ENCODE measurements at regions not wholly inside any gene's neighbourhood (a gene's known extent, or its start where the extent isn't known, plus 50 kb on each side); places are given as distances from the start of the nearest gene placed in this dataset.

- H3K9ac ChIP-seq (ENCODE audit: low read depth, low read length) = no peak overlapping the region
- no peaks in the 10 kb centered on the region for H3K9me3 ChIP-seq (ENCODE audit: control insufficient read depth, insufficient read depth, low read length)
- no peaks in the 10 kb centered on the region for H3K4me1 ChIP-seq (ENCODE audit: insufficient read depth, low read length)
- no peaks in the 10 kb centered on the region for H3K36me3 ChIP-seq (ENCODE audit: insufficient read depth, low read length)
Measured at GRCh38 chr3:194022816-194023215, 113.1 kb upstream of the HES1 start.

GRCh38 chr3:194023501-194024280 is 112.3 kb upstream of the HES1 start:
- H3K9ac ChIP-seq (ENCODE audit: low read depth, low read length) = no peak overlapping the region
- H3K9me3 ChIP-seq (ENCODE audit: control insufficient read depth, insufficient read depth, low read length) = no peaks in the 10 kb centered on the region
- H3K4me1 ChIP-seq (ENCODE audit: insufficient read depth, low read length) = no peaks in the 10 kb centered on the region
- H3K36me3 ChIP-seq (ENCODE audit: insufficient read depth, low read length) = no peaks in the 10 kb centered on the region

- Histone ChIP-seq H3K9ac (ENCODE audit: low read depth, low read length) (no peak overlapping the region), H3K36me3 (ENCODE audit: insufficient read depth, low read length) (no peaks in the 10 kb centered on the region), H3K9me3 (ENCODE audit: control insufficient read depth, insufficient read depth, low read length) (no peaks in the 10 kb centered on the region), H3K4me1 (ENCODE audit: insufficient read depth, low read length) (no peaks in the 10 kb centered on the region)
Measured at GRCh38 chr3:194025119-194025518, 110.8 kb upstream of the HES1 start.

- no peaks in the 10 kb centered on the region for H3K4me1 ChIP-seq (ENCODE audit: insufficient read depth, low read length)
- no peaks in the 10 kb centered on the region for H3K9me3 ChIP-seq (ENCODE audit: control insufficient read depth, insufficient read depth, low read length)
- no peaks in the 10 kb centered on the region for H3K36me3 ChIP-seq (ENCODE audit: insufficient read depth, low read length)
- H3K9ac ChIP-seq (ENCODE audit: low read depth, low read length) = no peak overlapping the region
Measured at GRCh38 chr3:194025951-194026350, 110.0 kb upstream of the HES1 start.

GRCh38 chr3:194028434-194029004 is 107.4 kb upstream of the HES1 start:
- Histone ChIP-seq H3K9ac (ENCODE audit: low read depth, low read length) (no peak overlapping the region), H3K9me3 (ENCODE audit: control insufficient read depth, insufficient read depth, low read length) (no peaks in the 10 kb centered on the region), H3K36me3 (ENCODE audit: insufficient read depth, low read length) (no peaks in the 10 kb centered on the region), H3K4me1 (ENCODE audit: insufficient read depth, low read length) (peaks cover 15% of the 10 kb centered on the region)

GRCh38 chr3:194029846-194030245 is 106.1 kb upstream of the HES1 start:
- Histone ChIP-seq H3K9ac (ENCODE audit: low read depth, low read length) (no peak overlapping the region), H3K4me1 (ENCODE audit: insufficient read depth, low read length) (peaks cover 17% of the 10 kb centered on the region), H3K9me3 (ENCODE audit: control insufficient read depth, insufficient read depth, low read length) (no peaks in the 10 kb centered on the region), H3K36me3 (ENCODE audit: insufficient read depth, low read length) (no peaks in the 10 kb centered on the region)

GRCh38 chr3:194030372-194030771 is 105.6 kb upstream of the HES1 start:
- H3K9ac ChIP-seq (ENCODE audit: low read depth, low read length) = no peak overlapping the region
- no peaks in the 10 kb centered on the region for H3K36me3 ChIP-seq (ENCODE audit: insufficient read depth, low read length)
- H3K4me1 ChIP-seq (ENCODE audit: insufficient read depth, low read length) = peaks cover 17% of the 10 kb centered on the region
- H3K9me3 ChIP-seq (ENCODE audit: control insufficient read depth, insufficient read depth, low read length) = no peaks in the 10 kb centered on the region

GRCh38 chr3:194031349-194031748 is 104.6 kb upstream of the HES1 start:
- Histone ChIP-seq H3K4me1 (ENCODE audit: insufficient read depth, low read length) (peaks cover 17% of the 10 kb centered on the region), H3K9ac (ENCODE audit: low read depth, low read length) (no peak overlapping the region), H3K9me3 (ENCODE audit: control insufficient read depth, insufficient read depth, low read length) (no peaks in the 10 kb centered on the region), H3K36me3 (ENCODE audit: insufficient read depth, low read length) (no peaks in the 10 kb centered on the region)

- Histone ChIP-seq H3K9me3 (ENCODE audit: control insufficient read depth, insufficient read depth, low read length) (no peaks in the 10 kb centered on the region), H3K9ac (ENCODE audit: low read depth, low read length) (no peak overlapping the region), H3K36me3 (ENCODE audit: insufficient read depth, low read length) (no peaks in the 10 kb centered on the region), H3K4me1 (ENCODE audit: insufficient read depth, low read length) (peaks cover 17% of the 10 kb centered on the region)
Measured at GRCh38 chr3:194031867-194032635, 103.9 kb upstream of the HES1 start.

- H3K36me3 ChIP-seq (ENCODE audit: insufficient read depth, low read length) = no peaks in the 10 kb centered on the region
- no peak overlapping the region for H3K9ac ChIP-seq (ENCODE audit: low read depth, low read length)
- H3K9me3 ChIP-seq (ENCODE audit: control insufficient read depth, insufficient read depth, low read length) = no peaks in the 10 kb centered on the region
- peaks cover 17% of the 10 kb centered on the region for H3K4me1 ChIP-seq (ENCODE audit: insufficient read depth, low read length)
Measured at GRCh38 chr3:194032828-194033435, 103.0 kb upstream of the HES1 start.

- Histone ChIP-seq H3K9ac (ENCODE audit: low read depth, low read length) (no peak overlapping the region), H3K4me1 (ENCODE audit: insufficient read depth, low read length) (peaks cover 17% of the 10 kb centered on the region), H3K9me3 (ENCODE audit: control insufficient read depth, insufficient read depth, low read length) (no peaks in the 10 kb centered on the region), H3K36me3 (ENCODE audit: insufficient read depth, low read length) (no peaks in the 10 kb centered on the region)
Measured at GRCh38 chr3:194034346-194035336, 101.3 kb upstream of the HES1 start.

GRCh38 chr3:194035406-194036138 is 100.4 kb upstream of the HES1 start:
- H3K4me1 ChIP-seq (ENCODE audit: insufficient read depth, low read length) = peaks cover 17% of the 10 kb centered on the region
- no peaks in the 10 kb centered on the region for H3K9me3 ChIP-seq (ENCODE audit: control insufficient read depth, insufficient read depth, low read length)
- H3K36me3 ChIP-seq (ENCODE audit: insufficient read depth, low read length) = no peaks in the 10 kb centered on the region
- no peak overlapping the region for H3K9ac ChIP-seq (ENCODE audit: low read depth, low read length)

- Histone ChIP-seq H3K9me3 (ENCODE audit: control insufficient read depth, insufficient read depth, low read length) (no peaks in the 10 kb centered on the region), H3K36me3 (ENCODE audit: insufficient read depth, low read length) (no peaks in the 10 kb centered on the region), H3K4me1 (ENCODE audit: insufficient read depth, low read length) (peaks cover 17% of the 10 kb centered on the region)
Measured at GRCh38 chr3:194036842-194037241, 99.1 kb upstream of the HES1 start.

More at GRCh38 chr3:194036842-194037241, 99.1 kb upstream of the HES1 start:
- H3K9ac ChIP-seq (ENCODE audit: low read depth, low read length) = no peak overlapping the region
